GM18498 (cell line): ENCODE measurements at regions not wholly inside any gene's neighbourhood (a gene's known extent, or its start where the extent isn't known, plus 50 kb on each side); places are given as distances from the start of the nearest gene placed in this dataset.

Experiments
- ATAC-seq: cut with Tn5 transposase; IDR thresholded peaks from one replicate; pipeline ENCODE4 v1.9.1; 2021; ENCODE audit warnings: mild to moderate bottlenecking, moderate library complexity; ENCODE audit not compliant: unreplicated experiment

GRCh38 chr15:39108021-39108420, 472.9 kb upstream of the THBS1 start:
- no peak for ATAC-seq

GRCh38 chr15:39110336-39110735, 470.5 kb upstream of the THBS1 start:
- no peak for ATAC-seq

GRCh38 chr15:39110746-39111145, 470.1 kb upstream of the THBS1 start:
- ATAC-seq, result no peak

GRCh38 chr15:39113741-39114140, 467.1 kb upstream of the THBS1 start:
- ATAC-seq, result no peak

- ATAC-seq, result no peak
These were observed 466.0 kb upstream of the THBS1 start for GRCh38 chr15:39114690-39115378.

- ATAC-seq, result no peak
These were observed 465.4 kb upstream of the THBS1 start for GRCh38 chr15:39115379-39116057.

- ATAC-seq, result no peak
These were observed 462.4 kb upstream of the THBS1 start for GRCh38 chr15:39118510-39118909.

GRCh38 chr15:39124155-39124552, 456.7 kb upstream of the THBS1 start:
- ATAC-seq, result no peak

GRCh38 chr15:39124553-39125171, 456.2 kb upstream of the THBS1 start:
- no peak for ATAC-seq

GRCh38 chr15:39125226-39125625, 455.7 kb upstream of the THBS1 start:
- ATAC-seq, result no peak

GRCh38 chr15:39125904-39126303, 455.0 kb upstream of the THBS1 start:
- no peak for ATAC-seq

- ATAC-seq, result no peak
These were observed 453.6 kb upstream of the THBS1 start for GRCh38 chr15:39127151-39127790.

GRCh38 chr15:39127925-39128617, 452.8 kb upstream of the THBS1 start:
- ATAC-seq, result no peak

- no peak for ATAC-seq
These were observed 452.1 kb upstream of the THBS1 start for GRCh38 chr15:39128746-39129145.

GRCh38 chr15:39130556-39131379, 450.1 kb upstream of the THBS1 start:
- no peak for ATAC-seq

- no peak for ATAC-seq
These were observed 449.3 kb upstream of the THBS1 start for GRCh38 chr15:39131609-39132008.

- no peak for ATAC-seq
These were observed 448.8 kb upstream of the THBS1 start for GRCh38 chr15:39132070-39132469.

- no peak for ATAC-seq
These were observed 447.8 kb upstream of the THBS1 start for GRCh38 chr15:39132954-39133600.

GRCh38 chr15:39134282-39134681, 446.6 kb upstream of the THBS1 start:
- ATAC-seq, result no peak

GRCh38 chr15:39135989-39136388, 444.9 kb upstream of the THBS1 start:
- ATAC-seq, result no peak
